Skin of body (tissue), 1 donor: ENCODE measurements at regions not wholly inside any gene's neighbourhood (a gene's known extent, or its start where the extent isn't known, plus 50 kb on each side); places are given as distances from the start of the nearest gene placed in this dataset.
A peak's percentile ranks its signal among the peaks of the same experiment; 100 is the strongest.
"Not testable (repeated sequence)": the region's sequence is repeated elsewhere in the genome, so short reads cannot be mapped to it uniquely, and the experiment has no call there.

Experiments
- DNase-seq: peaks from one replicate; lab custom pipeline; 2025; lab: John Stamatoyannopoulos, UW

DNA sequence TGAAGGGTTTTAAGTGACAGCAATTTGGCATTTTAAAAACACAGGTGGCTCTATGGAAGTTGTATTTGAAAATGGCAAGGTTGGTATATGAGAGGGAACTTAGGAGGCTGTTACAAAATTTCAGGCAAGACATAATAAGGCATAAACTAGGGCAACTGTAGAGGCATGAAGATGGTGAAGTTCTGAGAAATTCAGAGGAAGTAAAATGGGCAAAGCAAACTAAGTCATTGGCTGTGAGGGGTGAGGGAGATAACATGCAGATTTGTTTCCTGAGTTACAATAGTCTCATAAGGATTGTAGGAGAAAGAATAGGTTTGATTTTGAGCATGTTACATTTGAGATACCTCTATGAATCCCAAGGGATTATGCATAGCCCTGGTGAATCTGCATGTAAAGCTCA lies 302.9 kb upstream of the ARHGEF26 start:
- DNase-seq: no peak

DNA sequence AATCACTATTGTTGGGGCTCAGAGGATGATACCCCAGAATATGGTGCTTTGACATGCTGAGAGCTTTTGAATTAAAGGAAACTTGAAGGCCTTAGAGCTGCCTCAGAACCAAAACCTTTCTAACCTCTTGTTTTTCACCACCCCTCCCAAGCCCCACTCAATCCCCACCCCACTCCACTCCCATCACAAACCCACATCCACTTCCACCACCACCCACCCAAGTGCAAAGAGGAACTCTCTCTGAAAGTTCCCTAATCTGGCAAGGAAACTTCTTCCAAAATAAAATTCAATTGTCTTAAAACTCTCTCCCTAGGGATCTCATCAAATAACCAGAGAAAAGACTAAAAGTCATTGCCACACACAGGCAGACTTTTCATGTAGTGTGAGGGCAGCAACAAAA lies 301.2 kb upstream of the ARHGEF26 start:
- DNase-seq: no peak

DNA sequence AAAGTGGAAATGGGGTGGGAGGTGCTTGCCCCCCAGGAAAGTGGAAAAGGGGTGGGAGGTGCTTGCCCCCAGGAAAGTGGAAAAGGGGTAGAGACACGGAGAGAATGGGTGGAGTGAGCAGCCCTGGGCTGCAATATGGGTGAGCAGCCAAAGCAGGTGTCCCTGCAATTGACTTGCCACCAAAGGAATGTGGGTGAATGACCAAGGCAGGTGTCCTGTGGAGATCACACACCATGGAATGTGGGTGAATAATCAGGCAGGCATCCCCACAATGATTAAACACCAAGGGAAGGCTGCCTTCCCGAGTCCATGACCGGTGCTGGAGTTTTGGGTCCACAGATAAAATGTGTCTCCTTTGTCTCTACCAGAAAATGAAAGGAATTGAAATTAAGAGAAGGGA lies 292.8 kb upstream of the ARHGEF26 start:
- DNase-seq: not testable (repeated sequence)

DNA sequence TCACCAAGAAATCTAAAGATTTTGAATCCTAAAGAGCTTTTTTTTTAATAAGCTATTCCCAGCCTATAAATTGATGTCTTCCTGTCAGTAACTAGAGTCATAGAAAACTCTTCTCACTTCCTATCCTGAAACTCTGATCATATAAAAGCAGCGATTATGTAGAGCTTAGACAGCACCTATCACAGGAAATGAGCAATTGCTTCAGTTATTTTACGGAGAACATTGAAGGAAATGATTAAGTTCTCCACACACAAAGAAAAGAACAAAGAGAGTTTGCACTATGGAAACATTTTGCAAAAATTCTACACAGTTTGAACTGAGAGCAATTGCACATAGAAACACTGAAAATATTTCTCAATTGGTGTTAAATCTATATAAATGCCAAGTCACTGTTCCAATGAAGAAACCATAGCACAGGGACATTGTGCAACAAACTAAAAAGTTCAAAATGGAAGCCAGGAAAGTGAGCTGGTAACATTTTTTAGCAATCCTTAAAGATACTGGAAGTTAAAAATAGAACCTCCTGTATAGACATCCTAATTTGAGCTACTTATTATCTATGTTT lies 291.5 kb upstream of the ARHGEF26 start:
- no peak for DNase-seq

DNA sequence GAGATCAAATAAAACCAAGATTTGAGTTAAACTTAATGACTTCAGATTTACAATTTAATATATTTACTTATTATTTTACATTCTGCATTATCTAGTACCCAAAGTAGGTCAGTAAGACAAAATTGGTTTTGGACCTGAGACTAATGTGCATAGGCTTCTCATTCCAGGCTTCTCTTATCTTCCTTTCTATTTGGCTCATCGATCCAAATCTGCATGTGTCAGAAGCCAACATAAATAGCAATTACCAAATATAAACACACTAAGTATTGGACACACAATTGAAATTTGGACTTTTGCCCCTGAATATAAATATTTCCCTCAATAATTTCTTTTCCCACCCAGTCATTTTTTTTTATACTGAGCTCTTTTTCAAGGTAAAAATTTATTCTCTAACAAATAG lies 290.6 kb upstream of the ARHGEF26 start:
- no peak for DNase-seq

DNA sequence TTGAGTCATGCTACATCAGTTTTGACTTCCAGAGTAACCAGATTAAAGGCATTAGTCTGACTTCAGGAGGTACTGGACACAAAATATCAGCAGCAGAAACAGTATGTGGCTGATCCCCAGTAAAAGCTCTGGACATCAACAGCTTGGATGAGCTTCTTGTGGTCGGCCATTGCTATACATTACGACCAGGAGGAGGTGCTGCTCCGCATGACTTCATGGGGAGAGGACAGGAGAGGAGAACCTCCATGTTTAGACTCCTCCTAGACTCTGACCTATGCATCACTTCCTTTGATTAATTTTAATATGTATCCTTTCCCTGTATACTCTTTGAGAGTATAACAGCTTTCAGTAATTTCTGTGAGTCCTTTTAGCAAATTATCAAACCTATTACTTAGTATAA lies 285.6 kb upstream of the ARHGEF26 start:
- no peak for DNase-seq

DNA sequence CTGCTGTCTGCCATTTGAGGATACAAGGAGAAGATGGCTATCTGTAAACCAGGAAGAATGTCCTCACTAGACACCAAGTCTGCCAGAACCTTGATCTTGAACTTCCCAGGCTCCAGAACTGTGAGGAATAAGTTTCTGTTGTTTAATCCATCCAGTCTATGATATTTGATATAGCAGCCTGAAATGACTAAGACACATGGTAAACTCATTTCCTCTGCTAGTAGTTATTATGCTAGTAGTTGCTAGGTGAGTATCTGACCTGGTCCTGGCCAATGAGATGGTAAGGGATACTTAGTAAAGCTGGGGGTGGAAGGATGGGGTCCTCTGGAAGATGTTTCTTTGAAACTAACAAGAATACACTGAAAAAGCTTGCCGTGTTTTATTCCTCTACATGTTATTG lies 280.7 kb upstream of the ARHGEF26 start:
- DNase-seq: no peak

DNA sequence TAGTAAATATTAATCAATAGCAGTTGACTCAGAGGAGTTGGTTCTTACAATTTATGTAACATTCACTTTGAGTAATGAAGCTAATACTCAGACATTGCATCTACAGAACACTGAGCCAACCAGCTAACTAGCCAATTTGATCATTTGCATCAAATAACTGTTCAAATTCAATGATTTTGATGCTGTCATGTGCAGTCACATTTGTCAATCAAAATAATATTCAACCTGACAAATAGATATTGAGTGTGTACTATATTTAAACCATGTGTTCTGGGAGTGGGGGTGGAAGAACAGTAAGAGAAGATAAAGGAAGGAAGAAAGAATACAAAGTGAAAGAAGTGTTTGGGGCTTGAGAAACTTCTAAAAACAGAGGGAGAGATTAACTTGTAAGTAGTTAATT lies 277.2 kb upstream of the ARHGEF26 start:
- DNase-seq: no peak

DNA sequence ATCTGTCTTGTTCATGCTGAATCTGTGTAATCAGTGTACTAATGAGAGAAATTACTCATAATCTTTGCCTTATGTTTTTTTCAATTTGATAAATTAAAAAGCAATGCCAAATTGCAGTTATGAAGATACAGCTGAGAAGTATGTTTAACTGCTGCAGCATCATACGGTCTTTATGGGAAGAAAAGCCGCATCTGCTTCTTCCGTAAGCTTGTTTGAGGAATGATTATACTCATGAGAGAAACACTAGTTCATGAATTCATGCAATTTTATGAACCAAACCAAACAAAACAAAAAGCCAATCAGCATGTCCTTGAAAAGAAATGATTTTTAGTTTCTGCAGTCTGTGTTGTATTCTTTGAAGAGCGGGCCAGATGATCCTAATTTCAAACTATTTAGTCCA lies 275.9 kb upstream of the ARHGEF26 start:
- DNase-seq: peak; percentile 5

DNA sequence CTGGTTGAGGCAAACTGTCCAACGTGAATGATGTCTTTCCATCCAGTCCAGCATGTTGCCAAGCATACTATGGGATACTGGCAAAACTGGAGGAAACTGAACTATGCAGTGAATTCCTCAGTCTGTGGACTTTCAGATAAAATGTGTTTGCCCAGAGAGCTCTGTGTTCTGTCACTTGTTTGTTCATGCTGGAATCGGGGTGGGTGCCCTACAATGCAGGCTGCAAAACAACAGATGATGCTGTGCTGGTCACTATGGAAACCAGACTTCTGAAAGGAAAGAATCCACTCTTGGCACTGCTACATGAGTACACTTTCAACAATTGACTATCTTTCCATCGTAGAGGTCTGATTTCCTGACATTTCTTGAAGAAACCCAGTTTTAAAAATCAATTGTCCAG lies 272.5 kb upstream of the ARHGEF26 start:
- peak; percentile 2 for DNase-seq

DNA sequence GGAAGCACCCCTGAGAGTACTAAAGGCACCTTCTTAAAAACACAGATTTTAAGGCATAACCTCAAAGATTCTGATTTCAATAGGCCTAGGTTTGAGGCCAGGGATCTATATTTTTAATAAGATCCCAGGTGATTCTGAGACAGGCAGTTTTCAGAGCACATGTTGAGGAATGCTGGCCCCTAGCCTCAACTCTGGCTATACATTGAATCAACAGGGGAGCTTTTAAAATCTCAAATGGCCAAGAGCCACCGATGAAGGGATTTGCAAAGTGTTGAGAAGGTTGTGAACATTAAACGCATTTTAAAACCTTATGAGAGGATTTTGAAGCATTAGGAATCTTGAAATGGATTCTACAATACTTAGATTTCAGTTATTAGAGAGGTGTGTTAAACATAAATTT lies 268.8 kb upstream of the ARHGEF26 start:
- DNase-seq: no peak

DNA sequence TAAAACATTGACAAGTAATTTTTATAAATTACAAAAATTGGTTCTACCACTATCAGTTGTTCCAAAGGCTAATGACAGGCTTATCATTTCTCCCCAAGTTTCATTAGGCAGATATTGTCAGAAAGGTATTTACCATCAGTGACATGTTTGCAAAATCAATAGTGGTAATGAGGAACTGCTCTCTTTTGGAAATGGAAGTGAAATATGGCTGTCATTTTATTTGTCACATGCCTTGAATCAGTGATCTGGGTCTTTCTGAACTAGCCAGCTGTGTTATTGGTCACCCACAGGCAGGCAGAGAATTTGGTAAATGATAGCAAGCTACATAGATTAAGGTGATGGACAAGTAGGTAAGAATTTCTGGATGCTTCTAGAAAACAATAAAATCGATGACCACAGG lies 268.0 kb upstream of the ARHGEF26 start:
- DNase-seq: no peak

DNA sequence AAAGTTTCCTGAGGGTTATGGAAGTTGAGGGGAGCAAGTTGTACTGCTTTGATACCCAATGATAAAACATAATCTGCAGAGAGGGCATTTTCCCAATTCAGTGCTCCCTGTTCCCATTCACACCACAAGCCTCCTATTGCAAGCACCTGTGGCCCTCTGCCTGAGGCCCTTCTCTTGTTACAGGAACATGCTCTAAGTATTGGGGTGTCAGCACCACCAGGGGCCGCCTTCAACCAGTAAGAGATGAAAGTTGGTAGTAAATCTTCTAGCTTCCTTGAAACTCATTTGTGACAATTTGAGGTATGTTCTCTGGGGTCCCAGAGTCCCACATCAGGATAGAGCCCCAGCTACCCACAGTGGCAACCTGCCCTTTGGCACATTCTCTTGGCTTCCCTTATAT lies 265.4 kb upstream of the ARHGEF26 start:
- no peak for DNase-seq

DNA sequence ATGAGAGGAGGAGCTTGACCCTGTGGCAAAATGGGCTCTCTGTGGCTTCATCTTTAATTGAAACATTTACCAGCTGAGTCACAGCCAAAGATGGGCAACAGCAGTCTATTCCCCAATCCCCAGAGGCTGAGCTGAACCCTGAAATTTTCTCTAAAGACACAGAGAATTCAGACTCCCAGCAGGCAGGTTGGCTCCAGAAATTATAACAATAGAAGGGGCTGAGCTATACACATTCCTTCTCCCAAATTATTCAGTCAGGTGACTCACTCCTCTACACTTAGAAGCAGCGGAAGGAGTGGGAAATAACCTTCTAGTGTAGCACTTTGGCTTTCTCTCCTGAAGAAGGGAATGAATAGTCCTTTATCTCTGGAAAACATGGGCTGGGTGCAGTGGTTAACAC lies 264.3 kb upstream of the ARHGEF26 start:
- DNase-seq: no peak

DNA sequence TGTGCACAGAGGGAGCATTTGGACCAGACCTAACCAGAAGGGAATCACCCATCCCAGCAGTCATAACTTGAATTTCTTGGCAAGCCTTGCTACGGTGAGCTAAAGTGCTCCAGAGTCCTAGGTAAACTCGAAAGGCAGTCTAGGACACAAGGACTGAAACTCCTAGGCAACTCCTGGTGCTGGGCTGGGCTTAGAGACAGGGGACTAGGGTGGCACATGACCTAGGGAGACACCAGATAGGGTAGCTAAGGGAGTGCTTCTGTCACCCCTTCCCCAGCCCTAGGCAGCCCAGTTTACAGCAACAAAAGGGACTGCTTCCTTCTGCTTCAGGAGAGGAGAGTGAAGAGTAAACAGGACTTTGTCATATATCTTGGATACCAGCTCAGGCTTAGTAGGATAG lies 256.4 kb upstream of the ARHGEF26 start:
- no peak for DNase-seq

DNA sequence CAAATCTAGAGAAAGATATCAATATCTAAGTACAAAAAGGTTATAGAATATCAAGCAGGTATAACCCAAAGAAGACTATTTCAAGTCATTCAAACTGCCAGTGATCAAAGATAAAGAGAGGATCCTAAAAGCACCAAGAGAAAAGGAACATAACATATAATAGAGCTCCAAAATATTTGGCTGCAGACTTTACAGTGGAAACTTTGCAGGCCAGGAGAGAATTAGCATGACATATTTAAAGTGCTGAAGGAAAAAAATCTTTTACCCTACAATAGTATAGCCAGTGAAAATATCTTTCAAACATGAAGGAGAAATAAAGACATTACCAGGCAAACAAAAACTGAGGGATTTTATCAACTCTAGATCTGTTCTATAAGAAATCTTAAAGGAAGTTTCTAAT lies 254.3 kb upstream of the ARHGEF26 start:
- no peak for DNase-seq

DNA sequence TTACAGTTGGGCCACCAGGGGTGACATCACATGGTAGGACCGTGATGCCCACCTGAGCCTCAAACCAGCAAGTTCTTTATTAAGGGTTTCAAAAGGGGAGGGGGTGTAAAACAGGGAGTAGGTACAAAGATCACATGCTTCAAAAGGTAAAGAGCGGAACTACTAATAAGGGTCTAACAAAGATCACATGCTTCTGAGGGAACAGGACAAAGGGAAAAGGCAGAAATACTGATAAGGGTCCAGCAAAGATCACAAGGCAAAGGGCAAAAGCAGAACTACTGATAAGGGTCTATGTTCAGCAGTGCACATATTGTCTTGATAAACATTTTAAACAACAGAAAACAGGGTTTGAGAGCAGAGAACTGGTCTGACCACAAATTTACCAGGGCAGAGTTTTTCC lies 246.8 kb upstream of the ARHGEF26 start:
- DNase-seq: not testable (repeated sequence)

DNA sequence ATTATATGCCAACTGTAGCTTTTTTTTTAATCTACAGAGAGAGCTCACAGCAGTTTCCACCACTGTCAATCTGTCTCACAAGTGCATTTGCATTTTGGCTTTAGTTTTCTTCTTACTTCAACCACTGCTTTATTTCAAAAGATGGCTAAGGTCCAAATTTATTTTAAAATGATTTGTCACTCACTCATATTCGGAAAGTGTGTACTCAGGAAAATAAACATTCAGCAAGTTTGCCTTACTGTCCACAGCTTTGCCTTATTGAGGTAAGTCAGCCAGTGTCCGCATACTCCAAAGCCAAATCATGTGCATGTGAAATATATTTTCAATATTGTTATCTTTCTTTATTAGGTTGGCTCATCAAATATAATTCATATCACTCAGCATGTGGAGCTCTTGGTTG lies 240.7 kb upstream of the ARHGEF26 start:
- DNase-seq: no peak

DNA sequence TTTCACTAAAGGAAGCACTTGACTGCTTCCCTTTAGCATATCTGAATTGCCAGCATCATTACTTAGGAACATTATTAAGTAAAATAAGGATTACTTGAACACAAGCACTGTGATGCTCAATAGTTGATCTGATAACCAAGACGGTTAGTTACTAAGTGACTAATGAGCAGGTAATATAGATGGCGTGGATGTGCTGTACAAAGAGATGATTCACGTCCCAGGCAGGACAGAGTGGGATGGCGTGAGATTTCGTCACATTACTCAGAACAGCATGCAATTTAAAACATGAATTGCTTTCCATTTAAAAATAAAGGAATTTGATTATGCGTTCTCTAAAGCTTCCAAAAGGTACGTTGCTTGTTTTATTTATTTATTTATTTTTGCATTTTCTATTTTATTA lies 240.0 kb upstream of the ARHGEF26 start:
- DNase-seq: no peak

DNA sequence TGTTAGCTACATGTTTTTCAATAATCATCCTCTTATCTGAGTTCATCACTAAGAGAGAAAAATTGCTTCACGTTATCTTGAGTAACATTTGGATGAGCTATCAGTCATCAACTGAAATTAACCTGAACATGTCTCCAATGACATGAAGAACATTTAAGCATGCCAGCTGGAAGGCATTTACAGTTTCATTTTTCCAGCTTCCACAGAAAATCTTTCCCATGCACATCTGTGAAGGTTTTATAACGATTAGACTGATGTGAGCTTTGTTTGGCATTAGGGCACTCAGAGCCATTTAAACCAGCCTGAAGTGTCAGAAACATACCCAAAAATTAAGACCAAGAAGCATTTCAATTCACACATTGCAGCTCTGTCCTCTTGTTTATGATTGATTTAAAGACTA lies 235.8 kb upstream of the ARHGEF26 start:
- DNase-seq: no peak

DNA sequence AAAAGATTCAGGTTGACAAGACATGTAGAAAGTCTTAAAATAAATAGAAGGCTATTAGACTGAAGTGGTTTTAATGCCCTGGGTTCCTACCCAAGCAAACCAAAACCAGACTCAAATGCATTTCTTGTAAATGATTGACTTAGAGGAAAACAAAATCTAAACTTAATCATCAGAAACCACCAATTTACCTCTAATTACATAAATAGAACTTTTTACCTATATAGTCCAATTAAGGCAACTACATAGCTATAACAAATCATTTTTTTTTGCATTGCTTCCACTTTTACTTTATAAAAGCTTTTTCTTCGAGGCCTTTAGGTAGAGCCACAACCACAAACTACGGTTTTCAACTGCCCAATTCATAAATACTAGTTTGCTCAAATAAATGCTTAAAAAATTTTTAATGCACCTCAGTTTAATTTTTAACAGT lies 231.3 kb upstream of the ARHGEF26 start:
- no peak for DNase-seq

DNA sequence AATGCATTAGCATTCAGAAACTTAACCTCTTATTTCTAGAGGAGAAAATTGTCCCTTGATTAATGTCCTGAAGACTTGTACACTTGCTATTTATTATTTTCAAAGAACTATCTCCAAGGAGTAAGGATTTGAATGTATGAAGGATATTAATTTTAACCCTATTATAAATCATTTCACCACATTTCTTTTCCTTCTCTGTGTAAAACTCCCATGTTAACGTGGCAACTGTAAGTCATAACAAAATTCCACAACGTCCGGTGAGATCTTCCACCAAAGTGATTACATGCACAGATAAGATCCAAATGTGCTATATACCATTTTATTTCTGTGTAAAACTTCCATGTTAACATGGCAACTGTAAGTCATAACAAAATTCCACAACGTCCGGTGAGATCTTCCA lies 229.1 kb upstream of the ARHGEF26 start:
- DNase-seq: peak; percentile 41

DNA sequence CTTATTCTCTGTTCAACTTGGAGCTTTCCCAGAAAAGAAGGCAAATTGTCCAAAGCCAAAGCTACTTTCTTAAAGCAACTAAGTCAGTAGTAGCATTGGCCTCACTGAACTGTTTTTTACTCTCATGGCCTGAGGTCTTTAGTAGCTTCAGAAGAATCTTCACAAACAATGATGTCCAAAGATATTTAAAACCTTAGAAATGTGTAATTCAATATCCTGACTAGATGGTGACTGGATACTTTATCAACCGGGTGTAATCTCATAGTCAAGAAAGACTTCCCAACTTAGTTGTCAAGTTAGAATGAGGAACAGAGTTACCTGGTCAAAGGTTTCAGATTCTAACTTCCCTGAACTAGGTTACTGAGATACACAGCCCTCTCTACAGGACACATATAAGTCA lies 226.3 kb upstream of the ARHGEF26 start:
- no peak for DNase-seq

DNA sequence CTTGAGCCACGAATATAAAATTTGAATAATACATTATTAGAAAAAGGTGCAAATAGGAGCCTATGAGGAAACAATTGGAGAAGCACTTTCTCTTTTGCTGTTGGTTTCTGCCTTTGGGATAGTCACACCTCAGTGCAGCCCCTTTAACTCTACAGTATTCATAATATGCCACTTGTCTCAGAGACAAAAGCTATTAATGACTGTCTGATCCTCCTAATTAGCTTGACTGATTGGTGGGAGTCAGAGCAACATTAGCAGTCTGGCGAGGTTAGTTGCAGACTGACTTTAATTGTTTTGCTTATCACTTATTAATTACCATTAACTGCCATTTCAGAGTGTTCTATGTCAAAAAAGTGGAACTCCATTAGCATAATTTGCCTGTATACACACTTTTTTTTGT lies 225.0 kb upstream of the ARHGEF26 start:
- no peak for DNase-seq
